Osteoblast (primary cell): ENCODE measurements at regions not wholly inside any gene's neighbourhood (a gene's known extent, or its start where the extent isn't known, plus 50 kb on each side); places are given as distances from the start of the nearest gene placed in this dataset.

Experiments used
- DNase-seq: peaks from one replicate; pipeline ENCODE4 v3.0.0; 2011; ENCODE audit warnings: low spot score, mixed read lengths; ENCODE audit not compliant: insufficient read length; ENCODE audit errors: missing footprints
- H2AFZ ChIP-seq: 2 replicates; pipeline ENCODE4 v1.6.0; 2011; ENCODE audit warnings: mild to moderate bottlenecking, low read length
- H3K27ac ChIP-seq: 2 replicates; pipeline ENCODE4 v1.5.1; 2011; ENCODE audit warnings: mild to moderate bottlenecking, low read depth, low read length, moderate library complexity
- H3K27me3 ChIP-seq: 2 replicates; pipeline ENCODE4 v1.6.0; 2012; ENCODE audit warnings: mild to moderate bottlenecking, control low read depth, inconsistent platforms, low read length, moderate library complexity; ENCODE audit not compliant: insufficient read depth
- H3K36me3 ChIP-seq: 2 replicates; pipeline ENCODE4 v1.5.1; 2011; ENCODE audit warnings: mild to moderate bottlenecking, low read length, control low read depth, moderate library complexity; ENCODE audit not compliant: insufficient read depth
- H3K4me1 ChIP-seq: 2 replicates; pipeline ENCODE4 v1.5.1; 2011; ENCODE audit warnings: mild to moderate bottlenecking, low read length, control low read depth, moderate library complexity; ENCODE audit not compliant: insufficient read depth
- H3K4me2 ChIP-seq: 2 replicates; pipeline ENCODE4 v1.6.0; 2011; ENCODE audit warnings: mild to moderate bottlenecking, low read length; ENCODE audit not compliant: insufficient read depth
- H3K4me3 ChIP-seq: fragments of 200-600 bp; sonication (generic); 3 replicates; pipeline ENCODE4 v1.5.1; 2012; ENCODE audit warnings: mild to moderate bottlenecking, low read length, inconsistent platforms; ENCODE audit not compliant: insufficient read depth
- H3K79me2 ChIP-seq: 2 replicates; pipeline ENCODE4 v1.6.0; 2012; ENCODE audit warnings: mild to moderate bottlenecking, low read length, control low read depth, inconsistent platforms; ENCODE audit not compliant: insufficient read depth
- H3K9me3 ChIP-seq: 2 replicates; pipeline ENCODE4 v1.5.1; 2011; ENCODE audit warnings: low read depth, low read length, control low read depth
- H4K20me1 ChIP-seq: 2 replicates; pipeline ENCODE4 v1.6.0; 2012; ENCODE audit warnings: mild to moderate bottlenecking, low read length, control low read depth; ENCODE audit not compliant: insufficient read depth
- CTCF ChIP-seq: IDR thresholded peaks from 2 replicates; pipeline ENCODE4 v1.5.1; 2011; ENCODE audit warnings: mild to moderate bottlenecking, low read depth, low read length, moderate library complexity; ENCODE audit errors: extremely low read depth

GRCh38 chr20:55095745-55096400, 620.5 kb downstream of the DOK5 start:
- Histone ChIP-seq H3K4me2 (no peak overlapping the region), H2AFZ (no peak overlapping the region), H3K79me2 (no peaks in the 10 kb centered on the region), H3K36me3 (no peaks in the 10 kb centered on the region), H3K27me3 (no peaks in the 10 kb centered on the region), H3K4me3 (no peak overlapping the region), H4K20me1 (no peaks in the 10 kb centered on the region), H3K27ac (no peak overlapping the region), H3K9me3 (no peaks in the 10 kb centered on the region), H3K4me1 (no peaks in the 10 kb centered on the region)
- TF ChIP-seq CTCF: no peak
- no peak for DNase-seq

GRCh38 chr20:55094353-55094861, 619.0 kb downstream of the DOK5 start:
- no peak for DNase-seq
- no peaks in the 10 kb centered on the region for H4K20me1 ChIP-seq
- H3K79me2 ChIP-seq: no peaks in the 10 kb centered on the region
- no peak overlapping the region for H2AFZ ChIP-seq
- no peak overlapping the region for H3K4me2 ChIP-seq
- no peaks in the 10 kb centered on the region for H3K36me3 ChIP-seq
- no peak overlapping the region for H3K4me3 ChIP-seq
- TF ChIP-seq CTCF: no peak
- H3K9me3 ChIP-seq: no peaks in the 10 kb centered on the region
- no peaks in the 10 kb centered on the region for H3K27me3 ChIP-seq
- H3K27ac ChIP-seq: no peak overlapping the region
- H3K4me1 ChIP-seq: no peaks in the 10 kb centered on the region

- no peak overlapping the region for H3K4me2 ChIP-seq
- no peaks in the 10 kb centered on the region for H3K36me3 ChIP-seq
- H2AFZ ChIP-seq: no peak overlapping the region
- no peaks in the 10 kb centered on the region for H3K4me1 ChIP-seq
- H3K9me3 ChIP-seq: no peaks in the 10 kb centered on the region
- H3K27me3 ChIP-seq: no peaks in the 10 kb centered on the region
- TF ChIP-seq CTCF: no peak
- no peak for DNase-seq
- H3K79me2 ChIP-seq: no peaks in the 10 kb centered on the region
- H3K4me3 ChIP-seq: no peak overlapping the region
- no peaks in the 10 kb centered on the region for H4K20me1 ChIP-seq
- H3K27ac ChIP-seq: no peak overlapping the region
Measured at GRCh38 chr20:55090286-55090685, 614.9 kb downstream of the DOK5 start.

GRCh38 chr20:55086421-55086820, 611.0 kb downstream of the DOK5 start:
- no peaks in the 10 kb centered on the region for H3K27me3 ChIP-seq
- no peaks in the 10 kb centered on the region for H3K9me3 ChIP-seq
- no peak for TF ChIP-seq CTCF
- no peak overlapping the region for H3K27ac ChIP-seq
- H3K4me1 ChIP-seq: no peaks in the 10 kb centered on the region
- DNase-seq: no peak
- no peak overlapping the region for H2AFZ ChIP-seq
- H3K36me3 ChIP-seq: no peaks in the 10 kb centered on the region
- H4K20me1 ChIP-seq: no peaks in the 10 kb centered on the region
- H3K4me3 ChIP-seq: no peak overlapping the region
- H3K4me2 ChIP-seq: no peak overlapping the region
- H3K79me2 ChIP-seq: no peaks in the 10 kb centered on the region
